RWPE1 (cell line): ENCODE measurements at regions not wholly inside any gene's neighbourhood (a gene's known extent, or its start where the extent isn't known, plus 50 kb on each side); places are given as distances from the start of the nearest gene placed in this dataset.
"Not testable (repeated sequence)": the region's sequence is repeated elsewhere in the genome, so short reads cannot be mapped to it uniquely, and the experiment has no call there.

Source experiments
- CTCF ChIA-PET: fragments of 350-600 bp; sonication (Branson Sonifier 250); formaldehyde crosslinking; extraction: SDS; loops from one replicate; lab custom pipeline; 2021; lab: Yijun Ruan, JAX
- POLR2A ChIA-PET: fragments of 400-600 bp; formaldehyde crosslinking; extraction: SDS; loops from one replicate; lab custom pipeline; 2020; ENCODE audit warnings: antibody characterized with exemption; ENCODE audit not compliant: low non-redundant PET; lab: Yijun Ruan, JAX
- DNase-seq: peaks from one replicate; pipeline ENCODE4 v3.0.0; 2012; ENCODE audit warnings: low spot score
- H3K27ac ChIP-seq: fragments of 450-650 bp; 2 replicates; pipeline ENCODE4 v1.5.1; 2017
- TF ChIP-seq, protein P1 (sequence below): fragments of 450-650 bp; conservative IDR thresholded peaks from 2 replicates; pipeline ENCODE4 v1.5.1; 2017; ENCODE audit warnings: low read depth, mild to moderate bottlenecking

DNA sequence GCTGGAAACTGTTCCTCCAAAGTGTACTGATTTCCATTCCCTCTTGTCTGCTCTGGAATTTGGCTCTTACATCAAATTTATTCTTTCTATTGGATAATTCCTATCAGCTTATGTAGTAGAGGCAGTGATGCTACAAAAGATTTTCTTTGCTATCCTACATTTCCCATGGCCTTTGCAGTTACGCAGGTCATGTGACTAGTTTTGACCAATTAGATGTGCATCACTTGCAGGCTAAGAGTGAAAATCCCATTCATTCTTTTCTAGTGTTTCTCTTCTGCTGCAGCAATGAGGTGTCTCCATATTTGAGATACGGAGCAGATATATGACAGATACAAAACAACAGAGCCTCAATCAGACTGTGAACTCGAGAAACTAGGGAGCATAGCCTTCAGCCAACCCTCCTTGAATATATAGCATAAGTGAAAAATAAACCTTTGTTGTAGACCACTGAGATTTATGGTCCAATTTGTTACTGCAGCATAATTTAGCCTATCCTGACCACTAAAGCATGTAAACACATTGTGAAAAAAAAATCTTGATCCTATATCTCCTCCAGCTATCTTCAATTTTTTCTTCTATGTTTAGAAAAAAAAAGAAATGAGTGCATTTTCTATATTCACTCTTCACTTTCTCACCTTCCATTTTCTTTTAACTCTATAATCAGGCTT lies 102.0 kb downstream of the HNMT start:
- DNase-seq = no peak
- CTCF ChIA-PET = no interaction called here
- no peak overlapping the region for H3K27ac ChIP-seq
- TF ChIP-seq, protein P1, sequence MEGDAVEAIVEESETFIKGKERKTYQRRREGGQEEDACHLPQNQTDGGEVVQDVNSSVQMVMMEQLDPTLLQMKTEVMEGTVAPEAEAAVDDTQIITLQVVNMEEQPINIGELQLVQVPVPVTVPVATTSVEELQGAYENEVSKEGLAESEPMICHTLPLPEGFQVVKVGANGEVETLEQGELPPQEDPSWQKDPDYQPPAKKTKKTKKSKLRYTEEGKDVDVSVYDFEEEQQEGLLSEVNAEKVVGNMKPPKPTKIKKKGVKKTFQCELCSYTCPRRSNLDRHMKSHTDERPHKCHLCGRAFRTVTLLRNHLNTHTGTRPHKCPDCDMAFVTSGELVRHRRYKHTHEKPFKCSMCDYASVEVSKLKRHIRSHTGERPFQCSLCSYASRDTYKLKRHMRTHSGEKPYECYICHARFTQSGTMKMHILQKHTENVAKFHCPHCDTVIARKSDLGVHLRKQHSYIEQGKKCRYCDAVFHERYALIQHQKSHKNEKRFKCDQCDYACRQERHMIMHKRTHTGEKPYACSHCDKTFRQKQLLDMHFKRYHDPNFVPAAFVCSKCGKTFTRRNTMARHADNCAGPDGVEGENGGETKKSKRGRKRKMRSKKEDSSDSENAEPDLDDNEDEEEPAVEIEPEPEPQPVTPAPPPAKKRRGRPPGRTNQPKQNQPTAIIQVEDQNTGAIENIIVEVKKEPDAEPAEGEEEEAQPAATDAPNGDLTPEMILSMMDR = no peak
- POLR2A ChIA-PET = no interaction called here

DNA sequence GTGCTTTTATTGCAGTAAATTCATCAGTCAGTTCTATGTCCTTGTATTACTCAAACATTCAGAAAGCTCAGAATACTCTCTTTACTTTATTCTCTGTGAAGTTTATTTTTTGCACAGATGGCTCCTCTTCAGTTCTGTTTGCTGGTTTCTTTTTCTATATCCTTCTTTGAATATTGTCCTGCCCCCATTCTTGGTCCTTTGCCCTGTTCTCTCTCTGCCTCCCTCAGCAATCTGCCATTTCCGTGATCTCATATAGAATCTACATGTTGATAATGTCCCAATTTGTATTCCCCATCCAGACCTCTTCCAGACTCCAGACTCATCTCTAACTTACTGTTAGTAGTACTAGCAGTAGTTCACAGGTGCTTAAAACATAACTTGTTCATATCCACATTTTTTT lies 102.6 kb downstream of the HNMT start:
- TF ChIP-seq, protein P1 = no peak
- no peak overlapping the region for H3K27ac ChIP-seq
- ChIA-PET CTCF (no interaction called here), POLR2A (no interaction called here)
- DNase-seq = no peak

DNA sequence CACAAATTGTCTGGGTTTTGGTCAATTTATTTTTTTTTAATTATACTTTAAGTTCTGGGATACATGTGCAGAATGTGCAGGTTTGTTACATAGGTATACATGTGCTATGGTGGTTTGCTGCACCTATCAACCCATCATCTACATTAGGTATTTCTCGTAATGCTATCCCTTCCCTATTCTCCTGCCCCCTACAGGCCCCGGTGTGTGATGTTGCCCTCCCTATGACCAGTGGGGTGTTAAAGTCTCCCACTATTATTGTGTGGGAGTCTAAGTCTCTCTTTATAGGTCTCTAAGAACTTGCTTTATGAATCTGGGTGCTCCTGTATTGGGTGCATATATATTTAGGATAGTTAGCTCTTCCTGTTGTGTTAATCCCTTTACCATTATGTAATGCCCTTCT lies 104.4 kb downstream of the HNMT start:
- DNase-seq, POLR2A ChIA-PET, H3K27ac ChIP-seq, CTCF ChIA-PET: not testable (repeated sequence)

DNA sequence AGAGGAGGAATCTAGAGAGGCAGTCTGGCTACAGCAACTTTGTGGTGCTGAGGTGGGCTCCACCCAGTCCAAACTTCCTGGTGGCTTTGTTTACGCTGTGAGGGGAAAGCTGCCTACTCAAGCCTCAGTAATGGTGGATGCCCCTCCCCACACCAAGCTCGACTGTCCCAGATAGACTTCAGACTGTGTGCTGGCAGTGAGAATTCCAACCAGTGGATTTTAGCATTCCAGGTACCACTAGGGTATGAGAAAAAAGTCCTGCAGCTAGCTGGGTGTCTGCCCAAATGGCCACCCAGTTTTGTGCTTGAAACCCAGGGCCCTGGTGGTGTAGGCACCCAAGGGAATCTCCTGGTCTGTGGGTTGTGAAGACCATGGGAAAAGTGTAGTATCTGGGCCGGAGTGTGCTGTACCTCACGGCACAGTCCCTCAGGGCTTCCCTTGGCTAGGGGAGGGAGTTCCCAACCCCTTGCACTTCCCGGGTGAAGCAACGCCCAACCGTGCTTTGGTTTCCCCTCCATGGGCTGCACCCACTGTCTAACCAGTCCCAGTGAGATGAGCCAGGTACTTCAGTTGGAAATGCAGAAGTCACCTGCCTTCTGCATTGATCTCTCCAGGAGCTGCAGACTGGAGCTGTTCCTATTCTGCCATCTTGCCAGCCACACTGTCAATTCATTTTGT lies 106.9 kb downstream of the HNMT start:
- H3K27ac ChIP-seq = peak overlapping the region; percentile 89
- DNase-seq, POLR2A ChIA-PET: not testable (repeated sequence)
- CTCF ChIA-PET = interaction anchor here (0.6 kb wide), 2 partner anchors 36 to 437 kb away, joined by 4 read pairs; no protein-coding TSS in a partner anchor

DNA sequence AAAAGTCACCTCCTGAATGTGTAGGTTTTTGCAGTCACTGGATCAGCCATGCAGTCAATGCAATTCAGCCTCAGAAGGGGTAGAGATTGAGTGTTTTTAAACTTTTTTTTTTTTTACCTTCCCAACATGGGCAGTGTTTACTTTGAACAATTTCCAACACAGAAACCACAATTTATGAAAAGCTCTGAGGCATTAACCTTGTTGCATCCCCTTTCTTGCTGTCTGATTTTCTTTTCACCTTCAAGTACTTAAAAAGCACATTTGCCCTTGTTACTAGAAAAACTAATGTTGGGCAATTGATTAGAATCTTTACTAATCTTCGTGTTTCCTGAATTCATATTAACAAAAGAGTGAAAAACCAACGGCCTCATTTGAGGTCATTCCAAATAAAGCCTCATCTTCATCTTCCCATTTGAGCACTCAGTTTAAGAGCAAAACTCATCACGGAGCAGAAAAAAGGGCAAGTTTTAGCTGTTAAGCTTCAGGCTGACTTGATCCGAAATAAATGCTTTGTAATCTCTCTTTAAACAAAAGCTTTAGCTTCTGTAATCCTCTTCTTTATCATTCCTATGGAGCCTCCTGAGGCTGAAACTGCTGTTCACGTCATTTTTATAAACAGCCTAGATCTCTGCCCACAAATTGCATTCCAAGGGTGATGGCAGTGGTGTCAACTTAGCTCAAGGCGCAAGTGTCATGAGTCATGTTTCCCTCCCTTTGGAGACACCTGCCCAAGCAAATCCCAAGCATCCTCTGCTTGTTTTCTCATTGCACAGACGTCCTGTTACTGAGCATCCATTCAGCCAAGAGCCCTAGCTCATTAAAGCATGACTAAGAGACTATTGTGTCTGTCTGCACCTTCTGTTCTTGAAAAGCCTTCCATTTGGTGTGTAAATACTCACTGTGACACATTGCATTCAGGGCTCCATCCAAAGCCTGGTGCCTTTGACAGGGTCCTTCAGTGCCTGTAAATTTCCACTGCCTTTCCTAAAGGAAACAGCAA lies 107.7 kb downstream of the HNMT start:
- ChIA-PET POLR2A (no interaction called here), CTCF (interaction anchor here (0.6 kb wide), 3 partner anchors 30 to 37 kb away, joined by 3 to 4 read pairs (median 3); no protein-coding TSS in a partner anchor)
- TF ChIP-seq, protein P1 = no peak
- peak; percentile 85 for DNase-seq
- H3K27ac ChIP-seq = peak overlapping the region; percentile 89

DNA sequence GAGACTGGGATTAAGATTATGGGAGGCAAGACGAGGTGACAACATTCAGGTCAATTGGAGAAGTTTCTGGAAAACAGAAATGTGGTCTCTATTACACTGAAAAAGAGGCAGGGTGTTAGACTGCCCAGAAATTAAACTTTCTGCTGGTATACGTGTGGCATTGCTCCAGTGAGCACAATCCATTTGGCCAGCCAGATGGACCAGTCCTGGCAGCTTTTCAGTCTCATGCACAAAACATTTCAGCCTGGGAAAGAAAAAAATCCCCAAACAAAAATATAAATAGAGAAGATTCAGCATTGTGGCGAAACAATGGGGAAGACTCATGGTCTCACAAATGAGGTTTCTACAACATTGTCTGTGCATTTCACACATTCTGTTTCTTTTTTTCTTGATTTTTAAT lies 113.9 kb downstream of the HNMT start:
- POLR2A ChIA-PET = no interaction called here
- no peak for DNase-seq
- TF ChIP-seq, protein P1 = no peak
- H3K27ac ChIP-seq = no peak overlapping the region
- CTCF ChIA-PET = no interaction called here

DNA sequence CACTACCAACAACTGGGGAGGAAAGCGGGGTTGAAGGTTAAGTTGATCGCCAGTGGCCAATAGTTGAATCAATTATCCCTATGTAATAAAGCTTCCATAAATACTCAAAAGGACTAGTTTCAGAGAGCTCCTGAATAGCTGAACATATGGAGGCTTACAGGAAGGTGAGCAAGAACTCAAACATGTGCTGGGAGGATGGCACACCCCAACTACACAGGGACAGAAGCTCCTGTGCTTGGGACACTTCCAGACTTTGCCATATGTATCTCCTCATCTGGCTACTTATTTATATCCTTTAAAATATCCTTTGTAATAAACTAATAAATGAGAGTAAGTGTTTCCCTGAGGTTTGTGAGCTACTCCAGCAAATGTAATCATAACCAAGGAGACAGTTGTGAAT lies 115.7 kb downstream of the HNMT start:
- TF ChIP-seq, protein P1 = no peak
- no peak overlapping the region for H3K27ac ChIP-seq
- POLR2A ChIA-PET = no interaction called here
- DNase-seq = no peak
- CTCF ChIA-PET = interaction anchor here (0.5 to 0.6 kb wide), 2 partner anchors 284 to 712 kb away, joined by 3 to 5 read pairs; no protein-coding TSS in a partner anchor
